ENCODE measurements at regions not wholly inside any gene's neighbourhood (a gene's known extent, or its start where the extent isn't known, plus 50 kb on each side); places are given as distances from the start of the nearest gene placed in this dataset.
A peak's percentile ranks its signal among the peaks of the same experiment; 100 is the strongest.

GRCh38 chr3:72102112-72102616, 317.2 kb upstream of the PROK2 start:
- Mint-ChIP-seq H3K4me1 (peaks cover 13 to 28% (median 22%) of the 10 kb centered on the region in 4 donors), H3K9me3 (no peaks in the 10 kb centered on the region), H3K27ac (no peak overlapping the region), H3K4me3 (no peak overlapping the region), H3K36me3 (no peaks in the 10 kb centered on the region), H3K27me3 (peaks cover 11% of the 10 kb centered on the region)
- no peak overlapping the region for H3K4me3 ChIP-seq (ENCODE audit: low read depth, low read length)
- ATAC-seq (ENCODE audit: low read depth in 2 of 2) (peak in 1 of 2 donors; percentile 33), DNase-seq (no peak)
- no peaks in the 10 kb centered on the region for H3K27me3 ChIP-seq (ENCODE audit: control insufficient read depth, insufficient read depth, low read length)
- H3K36me3 ChIP-seq (ENCODE audit: control insufficient read depth, insufficient read depth, low read length), result no peaks in the 10 kb centered on the region
- H3K9me3 ChIP-seq (ENCODE audit: control insufficient read depth in 2 of 2, low read length in 2 of 2), result no peaks in the 10 kb centered on the region
- peaks cover 17% of the 10 kb centered on the region for H3K4me1 ChIP-seq (ENCODE audit: control insufficient read depth, insufficient read depth, low read length, poor library complexity, severe bottlenecking)
- no peak overlapping the region for H3K27ac ChIP-seq (ENCODE audit: insufficient read depth, low read length, poor library complexity, severe bottlenecking)

- peak overlapping the region; percentile 64 for H3K4me3 ChIP-seq (ENCODE audit: low read depth, low read length)
- no peak for ATAC-seq (ENCODE audit: low read depth in 2 of 2)
Observed at GRCh38 chr3:72101494-72101893, 316.5 kb upstream of the PROK2 start.

GRCh38 chr3:72100601-72101187, 315.7 kb upstream of the PROK2 start:
- DNase-seq (peak; percentile 70 to 89 (median 72)), ATAC-seq (ENCODE audit: low read depth in 2 of 2) (peak; percentile 59 to 70)
- no peaks in the 10 kb centered on the region for H3K36me3 ChIP-seq (ENCODE audit: control insufficient read depth, insufficient read depth, low read length)
- peak overlapping the region; percentile 39 to 90 (median 77) for H3K4me3 Mint-ChIP-seq
- H3K36me3 Mint-ChIP-seq, result no peaks in the 10 kb centered on the region
- peak overlapping the region; percentile 64 for H3K4me3 ChIP-seq (ENCODE audit: low read depth, low read length)
- H3K27me3 Mint-ChIP-seq, result peaks cover 11% of the 10 kb centered on the region
- no peaks in the 10 kb centered on the region for H3K9me3 Mint-ChIP-seq
- H3K27ac ChIP-seq (ENCODE audit: insufficient read depth, low read length, poor library complexity, severe bottlenecking), result no peak overlapping the region
- H3K27ac Mint-ChIP-seq, result peak overlapping the region; percentile 68 to 83 (median 76)
- peaks cover 17% of the 10 kb centered on the region for H3K4me1 ChIP-seq (ENCODE audit: control insufficient read depth, insufficient read depth, low read length, poor library complexity, severe bottlenecking)
- H3K27me3 ChIP-seq (ENCODE audit: control insufficient read depth, insufficient read depth, low read length), result no peaks in the 10 kb centered on the region
- H3K4me1 Mint-ChIP-seq, result peaks cover 13 to 30% (median 24%) of the 10 kb centered on the region in 4 donors
- H3K9me3 ChIP-seq (ENCODE audit: control insufficient read depth in 2 of 2, low read length in 2 of 2), result no peaks in the 10 kb centered on the region

More at GRCh38 chr3:72101494-72101893, 316.5 kb upstream of the PROK2 start:
- peak overlapping the region in 3 of 4 donors; percentile 7 to 90 (median 39) for H3K4me3 Mint-ChIP-seq
- H3K27me3 Mint-ChIP-seq, result peaks cover 11% of the 10 kb centered on the region
- H3K27me3 ChIP-seq (ENCODE audit: control insufficient read depth, insufficient read depth, low read length), result no peaks in the 10 kb centered on the region
- no peaks in the 10 kb centered on the region for H3K9me3 ChIP-seq (ENCODE audit: control insufficient read depth in 2 of 2, low read length in 2 of 2)
- H3K4me1 Mint-ChIP-seq, result peaks cover 13 to 30% (median 24%) of the 10 kb centered on the region in 4 donors
- DNase-seq, result no peak
- H3K36me3 ChIP-seq (ENCODE audit: control insufficient read depth, insufficient read depth, low read length), result no peaks in the 10 kb centered on the region
- H3K9me3 Mint-ChIP-seq, result no peaks in the 10 kb centered on the region
- H3K27ac Mint-ChIP-seq, result peak overlapping the region in 1 of 3 donors; percentile 68
- no peaks in the 10 kb centered on the region for H3K36me3 Mint-ChIP-seq
- H3K4me1 ChIP-seq (ENCODE audit: control insufficient read depth, insufficient read depth, low read length, poor library complexity, severe bottlenecking), result peaks cover 17% of the 10 kb centered on the region
- no peak overlapping the region for H3K27ac ChIP-seq (ENCODE audit: insufficient read depth, low read length, poor library complexity, severe bottlenecking)

- Histone ChIP-seq H3K9me3 (ENCODE audit: control insufficient read depth in 2 of 2, low read length in 2 of 2) (no peaks in the 10 kb centered on the region), H3K27me3 (ENCODE audit: control insufficient read depth, insufficient read depth, low read length) (no peaks in the 10 kb centered on the region), H3K4me3 (ENCODE audit: low read depth, low read length) (peak overlapping the region; percentile 64), H3K27ac (ENCODE audit: insufficient read depth, low read length, poor library complexity, severe bottlenecking) (no peak overlapping the region), H3K36me3 (ENCODE audit: control insufficient read depth, insufficient read depth, low read length) (no peaks in the 10 kb centered on the region), H3K4me1 (ENCODE audit: control insufficient read depth, insufficient read depth, low read length, poor library complexity, severe bottlenecking) (peaks cover 17% of the 10 kb centered on the region)
- DNase-seq, result no peak
- peak overlapping the region in 2 of 3 donors; percentile 73 to 83 for H3K27ac Mint-ChIP-seq
- H3K4me3 Mint-ChIP-seq, result peak overlapping the region; percentile 39 to 90 (median 77)
- no peaks in the 10 kb centered on the region for H3K9me3 Mint-ChIP-seq
- peaks cover 11% of the 10 kb centered on the region for H3K27me3 Mint-ChIP-seq
- H3K36me3 Mint-ChIP-seq, result no peaks in the 10 kb centered on the region
- H3K4me1 Mint-ChIP-seq, result peaks cover 13 to 30% (median 24%) of the 10 kb centered on the region in 4 donors
- ATAC-seq (ENCODE audit: low read depth in 2 of 2), result no peak
Observed at GRCh38 chr3:72100080-72100511, 315.1 kb upstream of the PROK2 start.

- Mint-ChIP-seq H3K27ac (peak overlapping the region in 2 of 3 donors; percentile 73 to 83), H3K27me3 (peaks cover 11% of the 10 kb centered on the region), H3K4me3 (peak overlapping the region in 3 of 4 donors; percentile 32 to 48 (median 39)), H3K4me1 (peaks cover 13 to 30% (median 24%) of the 10 kb centered on the region in 4 donors), H3K9me3 (no peaks in the 10 kb centered on the region), H3K36me3 (no peaks in the 10 kb centered on the region)
- Histone ChIP-seq H3K4me3 (ENCODE audit: low read depth, low read length) (no peak overlapping the region), H3K27me3 (ENCODE audit: control insufficient read depth, insufficient read depth, low read length) (no peaks in the 10 kb centered on the region), H3K9me3 (ENCODE audit: control insufficient read depth in 2 of 2, low read length in 2 of 2) (no peaks in the 10 kb centered on the region), H3K36me3 (ENCODE audit: control insufficient read depth, insufficient read depth, low read length) (no peaks in the 10 kb centered on the region), H3K27ac (ENCODE audit: insufficient read depth, low read length, poor library complexity, severe bottlenecking) (no peak overlapping the region), H3K4me1 (ENCODE audit: control insufficient read depth, insufficient read depth, low read length, poor library complexity, severe bottlenecking) (peaks cover 17% of the 10 kb centered on the region)
- ATAC-seq (ENCODE audit: low read depth in 2 of 2) (no peak), DNase-seq (peak in 1 of 3 donors; percentile 29)
Observed at GRCh38 chr3:72099326-72100079, 314.6 kb upstream of the PROK2 start.

GRCh38 chr3:72097053-72097452, 312.1 kb upstream of the PROK2 start:
- Histone ChIP-seq H3K4me3 (ENCODE audit: low read depth, low read length) (no peak overlapping the region), H3K36me3 (ENCODE audit: control insufficient read depth, insufficient read depth, low read length) (no peaks in the 10 kb centered on the region), H3K9me3 (ENCODE audit: control insufficient read depth in 2 of 2, low read length in 2 of 2) (no peaks in the 10 kb centered on the region), H3K27me3 (ENCODE audit: control insufficient read depth, insufficient read depth, low read length) (no peaks in the 10 kb centered on the region), H3K27ac (ENCODE audit: insufficient read depth, low read length, poor library complexity, severe bottlenecking) (no peak overlapping the region), H3K4me1 (ENCODE audit: control insufficient read depth, insufficient read depth, low read length, poor library complexity, severe bottlenecking) (peaks cover 17% of the 10 kb centered on the region)
- Mint-ChIP-seq H3K27me3 (peaks cover 5% of the 10 kb centered on the region), H3K36me3 (no peaks in the 10 kb centered on the region), H3K9me3 (no peaks in the 10 kb centered on the region), H3K4me3 (no peak overlapping the region), H3K4me1 (peaks cover 13 to 30% (median 27%) of the 10 kb centered on the region in 4 donors), H3K27ac (peak overlapping the region in 1 of 3 donors; percentile 23)
- DNase-seq (no peak), ATAC-seq (ENCODE audit: low read depth in 2 of 2) (no peak)

- Mint-ChIP-seq H3K27ac (peak overlapping the region in 1 of 3 donors; percentile 6), H3K36me3 (no peaks in the 10 kb centered on the region), H3K4me1 (peaks cover 3 to 17% (median 15%) of the 10 kb centered on the region in 4 donors), H3K27me3 (peaks cover 5% of the 10 kb centered on the region), H3K9me3 (no peaks in the 10 kb centered on the region), H3K4me3 (no peak overlapping the region)
- no peak for DNase-seq
- Histone ChIP-seq H3K4me1 (ENCODE audit: control insufficient read depth, insufficient read depth, low read length, poor library complexity, severe bottlenecking) (peaks cover 9% of the 10 kb centered on the region), H3K27ac (ENCODE audit: insufficient read depth, low read length, poor library complexity, severe bottlenecking) (no peak overlapping the region), H3K9me3 (ENCODE audit: control insufficient read depth in 2 of 2, low read length in 2 of 2) (no peaks in the 10 kb centered on the region), H3K36me3 (ENCODE audit: control insufficient read depth, insufficient read depth, low read length) (no peaks in the 10 kb centered on the region), H3K4me3 (ENCODE audit: low read depth, low read length) (no peak overlapping the region), H3K27me3 (ENCODE audit: control insufficient read depth, insufficient read depth, low read length) (no peaks in the 10 kb centered on the region)
- no peak for ATAC-seq (ENCODE audit: low read depth in 2 of 2)
Observed at GRCh38 chr3:72095521-72095920, 310.6 kb upstream of the PROK2 start.
